ENCODE measurements at regions not wholly inside any gene's neighbourhood (a gene's known extent, or its start where the extent isn't known, plus 50 kb on each side); places are given as distances from the start of the nearest gene placed in this dataset.
"Not testable (repeated sequence)": the region's sequence is repeated elsewhere in the genome, so short reads cannot be mapped to it uniquely, and the experiment has no call there.

DNA sequence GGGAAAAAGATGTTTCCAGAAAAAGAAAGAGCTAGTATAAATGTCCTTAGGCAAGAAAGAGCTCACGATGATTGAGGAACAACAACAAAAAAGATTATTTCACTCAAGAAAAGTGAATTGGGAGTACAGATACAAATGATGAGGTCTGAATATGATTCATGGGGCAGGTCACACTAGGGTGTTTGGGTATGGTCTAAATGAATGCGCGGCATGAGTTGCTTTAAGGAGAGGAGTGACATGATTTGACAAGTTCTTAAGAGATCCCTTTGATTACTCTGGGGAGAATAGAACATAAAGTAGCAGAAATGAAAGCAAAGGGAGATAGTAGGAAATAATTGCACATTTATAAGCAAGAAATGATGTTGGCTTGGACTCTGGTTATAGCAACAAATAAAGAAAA is 85.9 kb upstream of the AGAP9 start:
- TF ChIP-seq EP300, POLR2A, POLR2AphosphoS5 (IDR thresholded peaks at IDR 0.05): not testable (repeated sequence)
- TF ChIP-seq, protein P1, sequence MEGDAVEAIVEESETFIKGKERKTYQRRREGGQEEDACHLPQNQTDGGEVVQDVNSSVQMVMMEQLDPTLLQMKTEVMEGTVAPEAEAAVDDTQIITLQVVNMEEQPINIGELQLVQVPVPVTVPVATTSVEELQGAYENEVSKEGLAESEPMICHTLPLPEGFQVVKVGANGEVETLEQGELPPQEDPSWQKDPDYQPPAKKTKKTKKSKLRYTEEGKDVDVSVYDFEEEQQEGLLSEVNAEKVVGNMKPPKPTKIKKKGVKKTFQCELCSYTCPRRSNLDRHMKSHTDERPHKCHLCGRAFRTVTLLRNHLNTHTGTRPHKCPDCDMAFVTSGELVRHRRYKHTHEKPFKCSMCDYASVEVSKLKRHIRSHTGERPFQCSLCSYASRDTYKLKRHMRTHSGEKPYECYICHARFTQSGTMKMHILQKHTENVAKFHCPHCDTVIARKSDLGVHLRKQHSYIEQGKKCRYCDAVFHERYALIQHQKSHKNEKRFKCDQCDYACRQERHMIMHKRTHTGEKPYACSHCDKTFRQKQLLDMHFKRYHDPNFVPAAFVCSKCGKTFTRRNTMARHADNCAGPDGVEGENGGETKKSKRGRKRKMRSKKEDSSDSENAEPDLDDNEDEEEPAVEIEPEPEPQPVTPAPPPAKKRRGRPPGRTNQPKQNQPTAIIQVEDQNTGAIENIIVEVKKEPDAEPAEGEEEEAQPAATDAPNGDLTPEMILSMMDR (IDR thresholded peaks at IDR 0.05), result not testable (repeated sequence)

Data from sigmoid colon (tissue), 4 donors.